Brain microvascular endothelial cell (primary cell): ENCODE measurements at regions not wholly inside any gene's neighbourhood (a gene's known extent, or its start where the extent isn't known, plus 50 kb on each side); places are given as distances from the start of the nearest gene placed in this dataset.

Experiments
- DNase-seq: peaks from one replicate; pipeline ENCODE4 v3.0.0-alpha.2; 2020
- H3K27ac ChIP-seq: fragments of 250-450 bp; sonication (Bioruptor Pico); 2 replicates; pipeline ENCODE4 v1.5.1; 2020; ENCODE audit warnings: mild to moderate bottlenecking, moderate library complexity
- H3K27me3 ChIP-seq: fragments of 250-450 bp; sonication (Bioruptor Pico); replicated peaks from 2 replicates; pipeline ENCODE4 v1.5.1; 2020; ENCODE audit warnings: mild to moderate bottlenecking
- H3K36me3 ChIP-seq: fragments of 250-450 bp; sonication (Bioruptor Pico); replicated peaks from 2 replicates; pipeline ENCODE4 v1.5.1; 2020; ENCODE audit warnings: mild to moderate bottlenecking
- H3K4me3 ChIP-seq: 2 replicates; pipeline ENCODE4 v1.5.1; 2011; ENCODE audit warnings: low read depth, mild to moderate bottlenecking, control low read depth, low read length, moderate library complexity
- in situ Hi-C: cut with HindIII; loops from 2 replicates; pipeline ENCODE4 v1.10.0; 2017; ENCODE audit warnings: low sequenced_read_pairs, low pct_ligation_motif_present
- TF ChIP-seq, protein P1 (sequence below): IDR thresholded peaks from 2 replicates; pipeline ENCODE4 v1.5.1; 2011; ENCODE audit warnings: low read depth, mild to moderate bottlenecking, moderate library complexity, low read length, control low read depth, inconsistent platforms; ENCODE audit errors: missing control alignments

DNA sequence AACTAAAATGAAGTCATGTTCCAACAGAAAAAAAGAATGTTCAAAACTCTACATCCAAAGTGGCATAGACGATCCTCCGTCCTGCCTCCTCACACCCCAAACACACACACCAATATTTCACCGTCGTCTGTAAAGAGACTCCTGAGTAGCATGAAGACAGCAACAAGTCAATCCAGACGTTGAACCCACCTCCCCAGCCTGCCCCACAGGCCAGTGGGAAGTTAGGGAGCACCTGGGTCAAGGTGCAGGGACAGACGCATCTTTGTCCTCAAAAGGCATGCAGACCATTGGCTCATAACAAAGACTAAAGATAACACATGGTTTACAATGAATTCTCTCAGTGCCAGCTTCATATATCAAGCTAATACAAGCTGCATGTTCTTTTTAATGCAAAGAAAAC, 396.5 kb downstream of the TCERG1L start:
- no peaks in the 10 kb centered on the region for H3K27me3 ChIP-seq
- DNase-seq = no peak
- no peak overlapping the region for H3K4me3 ChIP-seq
- H3K27ac ChIP-seq = no peak overlapping the region
- no peaks in the 10 kb centered on the region for H3K36me3 ChIP-seq
- in situ Hi-C loops = no loop called here
- TF ChIP-seq, protein P1, sequence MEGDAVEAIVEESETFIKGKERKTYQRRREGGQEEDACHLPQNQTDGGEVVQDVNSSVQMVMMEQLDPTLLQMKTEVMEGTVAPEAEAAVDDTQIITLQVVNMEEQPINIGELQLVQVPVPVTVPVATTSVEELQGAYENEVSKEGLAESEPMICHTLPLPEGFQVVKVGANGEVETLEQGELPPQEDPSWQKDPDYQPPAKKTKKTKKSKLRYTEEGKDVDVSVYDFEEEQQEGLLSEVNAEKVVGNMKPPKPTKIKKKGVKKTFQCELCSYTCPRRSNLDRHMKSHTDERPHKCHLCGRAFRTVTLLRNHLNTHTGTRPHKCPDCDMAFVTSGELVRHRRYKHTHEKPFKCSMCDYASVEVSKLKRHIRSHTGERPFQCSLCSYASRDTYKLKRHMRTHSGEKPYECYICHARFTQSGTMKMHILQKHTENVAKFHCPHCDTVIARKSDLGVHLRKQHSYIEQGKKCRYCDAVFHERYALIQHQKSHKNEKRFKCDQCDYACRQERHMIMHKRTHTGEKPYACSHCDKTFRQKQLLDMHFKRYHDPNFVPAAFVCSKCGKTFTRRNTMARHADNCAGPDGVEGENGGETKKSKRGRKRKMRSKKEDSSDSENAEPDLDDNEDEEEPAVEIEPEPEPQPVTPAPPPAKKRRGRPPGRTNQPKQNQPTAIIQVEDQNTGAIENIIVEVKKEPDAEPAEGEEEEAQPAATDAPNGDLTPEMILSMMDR = no peak

DNA sequence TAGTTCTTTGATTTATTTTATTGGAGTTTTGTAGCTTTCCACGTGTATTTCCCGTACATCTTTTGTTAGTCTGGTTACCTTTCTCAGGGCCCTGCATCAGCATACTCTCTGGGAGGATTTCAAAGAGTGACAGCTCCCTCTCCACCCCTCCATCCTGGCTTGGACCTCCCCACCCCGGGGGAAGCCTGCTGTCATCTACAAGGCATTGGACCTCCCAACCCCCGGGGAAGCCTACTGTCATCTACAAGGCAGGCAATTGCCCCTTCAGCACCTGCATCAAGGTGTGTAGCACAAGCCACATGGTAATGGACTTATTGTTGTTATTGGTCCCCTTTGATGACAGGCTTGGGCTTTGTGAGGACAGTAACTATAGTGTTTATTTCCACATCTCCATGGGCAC, 390.1 kb downstream of the TCERG1L start:
- in situ Hi-C loops = no loop called here
- TF ChIP-seq, protein P1 = no peak
- H3K27ac ChIP-seq = no peak overlapping the region
- DNase-seq = no peak
- H3K4me3 ChIP-seq = no peak overlapping the region
- H3K36me3 ChIP-seq = no peaks in the 10 kb centered on the region
- no peaks in the 10 kb centered on the region for H3K27me3 ChIP-seq

DNA sequence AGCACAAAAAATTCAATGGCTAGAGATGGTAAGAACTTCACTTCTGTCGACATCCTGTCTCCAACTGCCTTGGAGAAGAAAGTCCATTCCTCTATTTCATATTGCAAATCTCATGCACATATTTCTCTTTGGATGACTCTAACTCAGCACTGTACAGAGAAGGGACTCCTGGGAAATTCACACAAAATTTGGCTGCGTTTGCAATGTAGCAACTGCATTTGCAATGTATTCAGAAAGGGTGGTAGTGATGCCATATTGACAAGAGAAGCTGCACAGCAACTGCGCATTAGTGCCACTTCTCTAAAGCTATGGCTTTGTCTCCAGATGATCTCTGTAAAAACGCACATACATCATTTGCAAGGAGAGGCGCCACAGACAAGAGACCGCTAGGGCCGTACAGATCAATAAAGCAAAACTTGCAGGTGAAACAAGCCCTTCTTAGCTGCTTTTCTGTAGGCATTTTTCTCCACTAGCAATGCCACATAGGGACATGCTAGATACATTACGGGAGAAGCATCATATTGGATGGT, 389.5 kb downstream of the TCERG1L start:
- DNase-seq = no peak
- no peak overlapping the region for H3K27ac ChIP-seq
- TF ChIP-seq, protein P1 = no peak
- H3K36me3 ChIP-seq = no peaks in the 10 kb centered on the region
- H3K27me3 ChIP-seq = no peaks in the 10 kb centered on the region
- no peak overlapping the region for H3K4me3 ChIP-seq
- in situ Hi-C loops = no loop called here

DNA sequence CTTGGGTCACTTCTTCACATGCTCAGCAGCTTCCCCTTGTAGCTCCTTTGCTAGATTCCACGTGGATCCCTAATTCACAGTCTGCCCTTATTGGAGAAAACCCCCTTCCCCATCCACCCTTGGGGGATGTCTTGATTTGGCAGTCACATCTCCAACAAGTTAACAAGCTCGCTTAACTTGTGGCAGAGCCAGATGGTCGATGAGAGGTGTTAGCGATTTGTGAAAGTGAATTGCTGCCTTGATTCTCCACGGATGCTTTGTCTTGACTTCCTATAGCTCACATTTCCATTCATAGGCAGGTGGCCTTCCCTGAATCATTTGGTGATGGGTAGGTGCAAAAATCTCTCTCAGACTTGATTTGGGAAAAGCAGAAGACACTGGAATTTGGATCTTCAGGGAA, 387.9 kb downstream of the TCERG1L start:
- TF ChIP-seq, protein P1 = no peak
- no peak overlapping the region for H3K27ac ChIP-seq
- no peak for DNase-seq
- H3K36me3 ChIP-seq = no peaks in the 10 kb centered on the region
- no peak overlapping the region for H3K4me3 ChIP-seq
- in situ Hi-C loops = no loop called here
- no peaks in the 10 kb centered on the region for H3K27me3 ChIP-seq

DNA sequence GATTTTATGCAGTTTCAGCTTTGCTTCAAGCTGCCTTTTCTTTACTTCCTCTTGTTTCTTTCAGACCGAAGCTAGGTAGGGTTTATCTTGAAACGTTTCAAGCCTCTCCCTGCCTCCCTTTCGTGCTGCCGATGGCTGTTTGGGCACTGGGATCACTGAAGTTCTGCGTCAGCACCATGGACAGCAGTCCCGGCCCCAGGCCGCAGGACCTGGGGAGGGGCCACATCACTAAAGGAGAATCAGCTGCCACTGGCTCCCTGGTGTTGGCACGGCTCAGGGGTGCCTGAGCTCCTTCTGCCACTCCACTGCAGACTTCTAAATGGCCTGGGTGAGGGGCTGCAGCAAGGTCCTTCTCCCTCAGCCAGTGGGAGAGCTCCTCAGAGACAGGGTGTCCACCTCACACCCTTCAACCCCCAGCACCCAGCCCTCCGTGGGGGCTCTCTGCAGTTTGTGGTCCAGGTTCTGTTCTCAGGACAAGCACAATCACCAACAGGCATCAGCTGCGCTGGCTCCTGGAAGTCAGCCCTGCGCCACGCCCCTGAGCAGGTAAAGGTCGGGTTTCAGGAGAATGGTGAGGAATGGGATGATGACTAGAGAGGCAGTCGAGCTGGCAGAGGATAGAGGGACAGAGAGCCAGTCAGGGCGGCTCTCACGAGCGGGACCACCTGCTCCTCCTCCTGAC, 387.2 kb downstream of the TCERG1L start:
- in situ Hi-C loops = no loop called here
- H3K4me3 ChIP-seq = no peak overlapping the region
- no peaks in the 10 kb centered on the region for H3K36me3 ChIP-seq
- no peaks in the 10 kb centered on the region for H3K27me3 ChIP-seq
- no peak overlapping the region for H3K27ac ChIP-seq
- TF ChIP-seq, protein P1 = no peak
- no peak for DNase-seq

DNA sequence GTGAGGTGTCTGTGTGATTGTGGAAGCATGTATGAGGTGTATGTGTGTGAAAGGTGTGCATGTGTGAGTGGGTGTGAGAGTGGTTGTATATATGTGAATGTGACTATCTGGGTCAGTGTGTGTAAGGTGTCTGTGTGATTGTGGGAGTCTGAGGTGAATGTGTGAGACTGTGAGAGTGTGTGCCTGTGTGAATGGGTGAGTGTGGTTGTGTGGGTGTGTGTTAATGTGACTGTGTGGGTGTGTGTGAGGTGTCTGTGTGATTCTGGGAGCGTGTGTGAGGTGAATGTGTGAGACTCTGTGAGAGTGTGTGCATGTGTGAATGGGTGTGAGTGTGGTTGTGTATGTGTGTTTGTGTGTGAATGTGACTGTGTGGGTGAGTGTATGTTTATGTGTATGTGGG, 385.1 kb downstream of the TCERG1L start:
- in situ Hi-C loops = no loop called here
- no peak overlapping the region for H3K4me3 ChIP-seq
- no peak overlapping the region for H3K27ac ChIP-seq
- H3K27me3 ChIP-seq = no peaks in the 10 kb centered on the region
- DNase-seq = no peak
- H3K36me3 ChIP-seq = no peaks in the 10 kb centered on the region
- TF ChIP-seq, protein P1 = no peak
